Transverse colon (tissue), 3 donors: ENCODE measurements at regions not wholly inside any gene's neighbourhood (a gene's known extent, or its start where the extent isn't known, plus 50 kb on each side); places are given as distances from the start of the nearest gene placed in this dataset.

Experiments
- POLR2A ChIP-seq: fragments of 450-650 bp; IDR thresholded peaks from one replicate; pipeline ENCODE4 v1.6.1; 2016; ENCODE audit warnings: antibody characterized with exemption, mild to moderate bottlenecking, moderate library complexity
- POLR2AphosphoS5 ChIP-seq, 3 donors: sonication (generic); formaldehyde crosslinking; IDR thresholded peaks; one replicate each; pipeline ENCODE4 v1.6.1; 2016; ENCODE audit warnings: antibody characterized with exemption in 3 of 3

GRCh38 chr1:219000005-219000404 is 173.7 kb upstream of the LYPLAL1 start:
- no peak for TF ChIP-seq POLR2A
- TF ChIP-seq POLR2AphosphoS5 (IDR thresholded peaks at IDR 0.05), result no peak
